ENCODE measurements at regions not wholly inside any gene's neighbourhood (a gene's known extent, or its start where the extent isn't known, plus 50 kb on each side); places are given as distances from the start of the nearest gene placed in this dataset.

DNA sequence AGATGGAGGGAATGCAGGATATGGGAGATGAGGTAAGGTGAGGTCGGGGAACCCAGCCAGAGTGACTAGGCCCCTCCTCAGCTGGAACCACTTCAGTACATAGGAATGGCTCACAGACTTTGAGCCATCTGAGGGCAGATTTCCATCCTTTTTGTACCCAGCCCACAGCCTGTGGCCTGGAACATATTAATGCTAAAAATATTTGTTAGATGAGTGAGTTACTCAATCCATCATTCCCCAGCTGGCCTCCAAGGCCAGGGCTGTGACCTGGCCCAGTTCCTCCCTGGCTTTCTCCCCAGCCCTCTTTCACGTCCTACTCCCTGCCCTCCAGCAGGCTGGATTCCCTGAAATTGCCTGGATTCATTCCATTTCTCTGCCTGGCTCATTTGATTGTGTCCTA lies 57.2 kb upstream of the PRDM11 start:
- no peak for TF ChIP-seq ZFX (IDR thresholded peaks at IDR 0.05; ENCODE audit: borderline replicate concordance)
- TF ChIP-seq, protein P1, sequence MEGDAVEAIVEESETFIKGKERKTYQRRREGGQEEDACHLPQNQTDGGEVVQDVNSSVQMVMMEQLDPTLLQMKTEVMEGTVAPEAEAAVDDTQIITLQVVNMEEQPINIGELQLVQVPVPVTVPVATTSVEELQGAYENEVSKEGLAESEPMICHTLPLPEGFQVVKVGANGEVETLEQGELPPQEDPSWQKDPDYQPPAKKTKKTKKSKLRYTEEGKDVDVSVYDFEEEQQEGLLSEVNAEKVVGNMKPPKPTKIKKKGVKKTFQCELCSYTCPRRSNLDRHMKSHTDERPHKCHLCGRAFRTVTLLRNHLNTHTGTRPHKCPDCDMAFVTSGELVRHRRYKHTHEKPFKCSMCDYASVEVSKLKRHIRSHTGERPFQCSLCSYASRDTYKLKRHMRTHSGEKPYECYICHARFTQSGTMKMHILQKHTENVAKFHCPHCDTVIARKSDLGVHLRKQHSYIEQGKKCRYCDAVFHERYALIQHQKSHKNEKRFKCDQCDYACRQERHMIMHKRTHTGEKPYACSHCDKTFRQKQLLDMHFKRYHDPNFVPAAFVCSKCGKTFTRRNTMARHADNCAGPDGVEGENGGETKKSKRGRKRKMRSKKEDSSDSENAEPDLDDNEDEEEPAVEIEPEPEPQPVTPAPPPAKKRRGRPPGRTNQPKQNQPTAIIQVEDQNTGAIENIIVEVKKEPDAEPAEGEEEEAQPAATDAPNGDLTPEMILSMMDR (IDR thresholded peaks at IDR 0.05) = no peak
- H3K27ac ChIP-seq = no peak overlapping the region

DNA sequence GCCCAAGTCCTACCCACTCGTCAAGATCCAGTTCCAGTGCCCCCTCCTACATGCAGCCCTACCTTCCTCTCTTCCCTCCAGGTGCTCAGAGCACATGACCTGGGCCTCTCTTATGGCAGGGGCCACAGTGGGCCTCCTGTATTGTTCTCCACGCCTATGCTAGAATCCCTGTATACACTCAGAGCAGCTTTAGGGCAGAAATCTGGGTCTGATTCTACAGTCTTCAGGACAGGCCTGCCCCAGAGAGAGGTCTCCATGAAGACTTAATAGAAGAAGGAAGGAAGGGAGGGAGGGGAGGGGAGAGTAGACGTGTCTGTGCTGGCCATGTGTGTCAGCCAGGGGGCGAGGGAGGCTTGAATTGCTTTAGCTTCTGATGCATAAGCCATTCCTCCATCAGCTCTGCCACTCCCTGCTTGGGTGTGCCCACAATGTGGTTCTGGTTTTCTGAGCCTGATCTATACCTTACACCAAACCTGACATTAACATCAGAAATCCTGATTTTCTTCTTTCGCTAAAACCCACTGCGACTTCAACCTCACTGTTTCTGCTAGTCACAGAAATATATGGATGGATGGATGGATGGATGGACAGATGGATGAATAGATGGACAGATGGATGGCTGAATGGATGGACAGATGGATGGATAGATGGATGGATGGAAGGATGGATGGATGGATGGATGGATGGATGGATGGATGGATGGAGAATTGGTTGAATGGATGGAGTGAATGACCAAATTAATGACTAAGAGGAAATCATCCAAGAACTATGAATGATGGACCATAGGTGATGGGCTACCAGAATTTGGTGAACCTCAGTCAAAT lies 56.6 kb upstream of the PRDM11 start:
- H3K27ac ChIP-seq = no peak overlapping the region
- TF ChIP-seq, protein P1 (IDR thresholded peaks at IDR 0.05) = no peak
- no peak for TF ChIP-seq ZFX (IDR thresholded peaks at IDR 0.05; ENCODE audit: borderline replicate concordance)

DNA sequence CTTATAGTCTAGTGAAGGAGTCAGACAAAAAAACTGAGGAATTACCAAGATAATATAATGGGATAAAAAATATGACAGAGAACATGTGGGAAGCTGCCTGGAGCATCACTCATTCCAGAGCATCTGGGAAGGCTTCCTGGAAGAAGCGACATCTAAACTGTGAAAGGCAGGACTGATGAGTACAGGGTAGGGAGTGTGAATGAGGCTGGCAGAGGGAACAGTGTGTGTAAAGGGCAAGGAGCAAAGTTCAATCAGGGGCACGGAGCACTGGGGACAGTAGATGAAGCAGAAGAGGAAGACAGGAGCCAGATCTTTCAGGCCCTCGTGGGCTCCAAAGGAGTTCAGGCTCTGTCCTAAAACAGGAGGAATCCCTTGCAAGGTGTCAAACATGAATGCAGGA lies 55.8 kb upstream of the PRDM11 start:
- no peak overlapping the region for H3K27ac ChIP-seq

DNA sequence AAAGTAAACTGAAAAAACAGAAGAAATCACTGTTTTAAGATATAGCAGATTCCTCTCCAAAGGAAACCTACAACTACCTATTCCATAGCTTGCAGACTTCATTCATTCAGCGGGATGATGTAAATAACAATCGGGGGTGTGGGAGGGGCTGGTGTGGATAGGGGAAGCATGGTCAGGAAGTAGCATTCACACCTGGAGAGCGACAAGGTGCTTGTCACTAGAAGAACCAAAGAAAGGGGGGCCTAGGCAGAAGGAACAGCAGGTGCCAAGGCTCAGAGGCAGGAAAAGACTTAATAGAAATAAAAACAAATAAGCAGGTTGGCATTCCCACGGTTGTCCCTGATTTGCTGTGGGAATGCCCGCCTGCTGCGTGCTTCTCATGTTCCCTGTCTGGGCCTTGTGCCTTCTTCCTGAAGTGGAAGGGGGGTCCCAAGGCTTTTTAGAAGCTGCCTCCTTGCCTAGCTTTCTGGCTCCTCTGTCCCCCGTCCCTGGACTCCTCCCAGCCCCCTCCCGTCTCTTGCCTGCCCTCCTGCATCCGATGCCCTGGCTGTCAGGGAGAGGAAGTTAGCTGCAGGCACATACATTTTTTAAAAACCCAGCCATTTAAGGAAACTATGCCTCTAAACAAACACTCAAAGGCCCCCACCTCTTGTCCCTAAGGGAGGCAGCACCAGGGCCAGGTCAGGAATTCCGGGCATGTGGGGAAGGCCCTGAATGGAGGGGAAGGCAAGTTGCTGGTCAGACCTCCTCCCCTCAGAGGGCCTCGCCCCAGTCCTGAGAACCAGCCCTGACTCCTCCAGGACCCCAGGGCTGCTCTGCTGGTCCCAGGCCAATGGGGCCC lies 54.7 kb upstream of the PRDM11 start:
- TF ChIP-seq ZFX (IDR thresholded peaks at IDR 0.05; ENCODE audit: borderline replicate concordance) = no peak
- no peak overlapping the region for H3K27ac ChIP-seq

More for the DNA sequence above, 55.8 kb upstream of the PRDM11 start:
- no peak for TF ChIP-seq ZFX (IDR thresholded peaks at IDR 0.05; ENCODE audit: borderline replicate concordance)
- TF ChIP-seq, protein P1 (IDR thresholded peaks at IDR 0.05) = no peak

DNA sequence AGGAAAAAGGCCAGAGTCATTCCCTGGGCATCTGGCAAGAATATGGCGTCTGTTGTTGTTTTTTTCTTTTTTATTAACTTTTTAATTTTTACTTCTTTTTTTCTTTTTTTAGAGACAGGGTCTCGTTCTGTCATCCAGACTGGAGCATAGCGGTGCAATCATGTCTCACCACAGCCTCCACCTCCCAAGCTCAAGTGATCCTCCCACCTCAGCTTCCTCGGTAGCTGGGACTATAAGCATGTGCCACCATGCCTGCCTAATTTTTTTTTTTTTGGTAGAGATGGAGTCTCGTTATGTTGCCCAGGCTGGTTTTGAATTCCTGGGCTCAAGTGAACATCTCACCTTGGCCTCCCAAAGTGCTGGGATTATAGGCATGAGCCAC lies 54.0 kb upstream of the PRDM11 start:
- no peak for TF ChIP-seq ZFX (IDR thresholded peaks at IDR 0.05; ENCODE audit: borderline replicate concordance)
- TF ChIP-seq, protein P1 (IDR thresholded peaks at IDR 0.05) = no peak
- no peak overlapping the region for H3K27ac ChIP-seq

DNA sequence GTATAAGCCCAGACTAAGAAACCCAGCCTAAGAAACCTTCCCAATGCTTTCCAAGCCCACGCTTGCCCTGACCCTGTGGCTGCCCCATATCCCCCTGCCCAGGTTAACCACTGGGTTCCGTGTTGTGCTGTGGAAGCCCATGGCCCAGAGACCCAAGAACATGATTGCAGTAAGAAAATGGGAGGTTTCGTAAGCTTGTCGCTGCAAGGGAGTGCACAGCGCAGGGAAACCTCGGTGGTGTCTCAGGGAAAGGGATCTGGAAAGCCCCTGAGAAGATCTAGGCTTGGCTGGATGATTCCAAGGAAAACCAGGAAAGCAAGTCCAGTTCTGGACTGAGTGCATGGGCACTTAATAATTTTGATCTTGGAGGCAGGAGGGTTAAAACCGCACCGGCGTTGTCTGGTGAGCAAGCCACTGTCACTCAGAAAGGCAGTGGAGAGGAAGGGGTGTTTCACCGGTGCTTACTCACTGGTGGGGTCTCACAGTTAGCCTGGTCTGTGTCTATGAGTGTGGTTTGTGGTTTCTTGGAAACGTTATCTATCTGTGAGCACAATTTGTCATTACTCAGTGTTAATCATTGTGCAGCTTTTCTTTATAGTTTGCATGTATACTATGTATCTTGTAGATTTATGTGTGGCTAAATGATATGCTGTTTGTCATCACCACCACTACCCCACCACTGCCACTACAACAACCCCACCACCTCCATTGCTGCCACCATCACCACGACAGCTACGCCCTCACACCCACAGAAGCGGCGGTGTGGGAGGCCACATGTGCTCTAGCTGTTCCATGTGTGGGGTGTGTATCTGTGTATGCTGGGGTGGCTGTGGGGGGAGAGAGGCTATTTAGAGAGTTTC lies 53.3 kb upstream of the PRDM11 start:
- no peak overlapping the region for H3K27ac ChIP-seq
- TF ChIP-seq ZFX (IDR thresholded peaks at IDR 0.05; ENCODE audit: borderline replicate concordance) = no peak
- TF ChIP-seq, protein P1 (IDR thresholded peaks at IDR 0.05) = no peak

DNA sequence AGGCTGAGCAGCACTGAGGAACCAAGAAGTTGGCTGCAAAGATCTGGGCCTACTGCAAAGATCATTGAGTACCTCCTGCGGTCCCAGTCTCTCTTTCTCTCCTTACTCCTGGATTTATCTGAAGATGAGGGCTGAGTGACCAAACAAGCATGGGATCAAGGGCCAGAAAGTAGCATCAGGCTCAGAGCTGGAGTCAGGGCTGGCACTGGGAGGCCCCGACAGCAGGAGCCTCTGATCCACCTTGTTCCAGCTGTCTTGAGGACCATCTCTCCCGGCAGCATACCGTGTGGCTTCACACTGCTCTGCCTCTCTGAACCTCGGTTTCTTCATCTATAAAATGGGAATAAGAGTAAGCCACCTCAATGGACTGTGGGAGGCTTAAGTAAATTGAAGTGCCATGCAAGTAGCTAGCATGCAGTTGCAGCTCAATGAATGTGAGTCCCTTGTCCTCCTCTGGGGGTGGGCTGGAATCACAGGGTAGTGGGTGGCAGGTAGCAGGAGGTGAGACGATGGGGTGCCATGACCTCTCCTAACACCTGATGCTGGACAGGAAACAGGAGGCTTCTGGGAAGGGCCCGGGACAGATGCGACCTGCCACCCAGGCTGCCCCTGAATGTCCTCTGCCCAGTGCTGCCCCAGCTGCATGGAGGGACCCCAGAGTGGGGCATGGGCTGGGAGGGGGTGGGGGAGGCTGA lies 52.5 kb upstream of the PRDM11 start:
- H3K27ac ChIP-seq = no peak overlapping the region
- TF ChIP-seq, protein P1 (IDR thresholded peaks at IDR 0.05) = no peak
- TF ChIP-seq ZFX (IDR thresholded peaks at IDR 0.05; ENCODE audit: borderline replicate concordance) = no peak

Measured in 22Rv1 (cell line).